Keratinocyte (primary cell): ENCODE measurements at regions not wholly inside any gene's neighbourhood (a gene's known extent, or its start where the extent isn't known, plus 50 kb on each side); places are given as distances from the start of the nearest gene placed in this dataset.

Experiments used
- DNase-seq: peaks from one replicate; pipeline ENCODE4 v3.0.0-alpha.2; 2011; ENCODE audit warnings: low read depth, missing footprints, low spot score
- FAIRE-seq: peaks from 2 replicates; lab custom pipeline; 2011; peaks lifted over from hg19 to GRCh38; lab: Jason Lieb, UNC
- H2AFZ ChIP-seq: 2 replicates; pipeline ENCODE4 v1.6.0; 2012; ENCODE audit warnings: low read length, control low read depth, inconsistent platforms; ENCODE audit not compliant: control insufficient read depth
- H3K27ac ChIP-seq: 2 replicates; pipeline ENCODE4 v1.5.1; 2011; ENCODE audit warnings: low read length; ENCODE audit not compliant: control insufficient read depth, insufficient read depth
- H3K27me3 ChIP-seq: 3 replicates; pipeline ENCODE4 v1.6.0; 2011; ENCODE audit warnings: low read length; ENCODE audit not compliant: control insufficient read depth, insufficient read depth; ENCODE audit errors: extremely low read depth
- H3K36me3 ChIP-seq, 2 experiments: 2 replicates in 1 of 2; 3 replicates in 1 of 2; pipeline ENCODE4 v1.5.1; 2011; ENCODE audit warnings: low read length in 2 of 2, mild to moderate bottlenecking in 1 of 2; ENCODE audit not compliant: control insufficient read depth in 2 of 2, insufficient read depth in 2 of 2; ENCODE audit errors: extremely low read depth in 1 of 2
- H3K4me1 ChIP-seq: 3 replicates; pipeline ENCODE4 v1.5.1; 2011; ENCODE audit warnings: low read length; ENCODE audit not compliant: control insufficient read depth, insufficient read depth; ENCODE audit errors: extremely low read depth
- H3K4me2 ChIP-seq: 3 replicates; pipeline ENCODE4 v1.6.0; 2011; ENCODE audit warnings: low read depth, low read length; ENCODE audit not compliant: control insufficient read depth, insufficient read depth; ENCODE audit errors: extremely low read depth
- H3K4me3 ChIP-seq, 3 experiments: fragments of 200-600 bp in 1 of 3; sonication (generic) in 1 of 3; 2 replicates in 2 of 3; 3 replicates in 1 of 3; pipeline ENCODE4 v1.5.1; 2011 to 2016; ENCODE audit warnings: low read length in 3 of 3, mild to moderate bottlenecking in 3 of 3, control low read depth in 2 of 3, inconsistent platforms in 1 of 3, low read depth in 1 of 3, mixed read lengths in 1 of 3, mixed run types in 1 of 3, moderate library complexity in 1 of 3; ENCODE audit not compliant: control insufficient read depth in 2 of 3, insufficient read depth in 2 of 3; ENCODE audit errors: extremely low read depth in 1 of 3
- H3K79me2 ChIP-seq: 2 replicates; pipeline ENCODE4 v1.6.0; 2012; ENCODE audit warnings: low read length; ENCODE audit not compliant: control insufficient read depth, insufficient read depth
- H3K9ac ChIP-seq: 3 replicates; pipeline ENCODE4 v1.6.0; 2011; ENCODE audit warnings: low read length; ENCODE audit not compliant: control insufficient read depth, insufficient read depth; ENCODE audit errors: extremely low read depth
- H3K9me1 ChIP-seq: 3 replicates; pipeline ENCODE4 v1.6.0; 2011; ENCODE audit warnings: low read length; ENCODE audit not compliant: control insufficient read depth, insufficient read depth; ENCODE audit errors: extremely low read depth
- H3K9me3 ChIP-seq: 2 replicates; pipeline ENCODE4 v1.5.1; 2012; ENCODE audit warnings: low read depth, low read length; ENCODE audit not compliant: control insufficient read depth
- H4K20me1 ChIP-seq: 3 replicates; pipeline ENCODE4 v1.6.0; 2011; ENCODE audit warnings: low read length; ENCODE audit not compliant: control insufficient read depth, insufficient read depth; ENCODE audit errors: extremely low read depth
- CTCF ChIP-seq, 3 experiments: IDR thresholded peaks in 1 of 3; conservative IDR thresholded peaks in 1 of 3; optimal IDR thresholded peaks in 1 of 3; 2 replicates in 2 of 3; 3 replicates in 1 of 3; pipeline versions ENCODE3 to v1.5.1; 2011; ENCODE audit warnings: low read length in 3 of 3, mild to moderate bottlenecking in 3 of 3, moderate library complexity in 2 of 3, control low read depth in 1 of 3, inconsistent platforms in 1 of 3; ENCODE audit not compliant: insufficient read depth in 2 of 3; ENCODE audit errors: extremely low read depth in 1 of 3
- EZH2 ChIP-seq: IDR thresholded peaks from one replicate; pipeline ENCODE4 v1.6.1; 2012; ENCODE audit warnings: inconsistent platforms, mild to moderate bottlenecking, low read length, moderate library complexity
- dilution Hi-C: fragments of 300-500 bp; cut with MboI; formaldehyde crosslinking; loops from one replicate; pipeline ENCODE4 v1.7.0; 2020; ENCODE audit warnings: low sequenced_read_pairs; ENCODE audit not compliant: extremely low pct_ligation_motif_present

GRCh38 chr1:194369060-194369459 is 1182.6 kb upstream of the B3GALT2 start:
- no peaks in the 10 kb centered on the region for H3K9me3 ChIP-seq
- no peaks in the 10 kb centered on the region for H3K79me2 ChIP-seq
- peaks cover 2% of the 10 kb centered on the region for H3K4me1 ChIP-seq
- H4K20me1 ChIP-seq: no peaks in the 10 kb centered on the region
- H3K36me3 ChIP-seq: no peaks in the 10 kb centered on the region
- H3K4me2 ChIP-seq: no peak overlapping the region
- H3K27ac ChIP-seq: no peak overlapping the region
- no peaks in the 10 kb centered on the region for H3K9me1 ChIP-seq
- no peak overlapping the region for H2AFZ ChIP-seq
- TF ChIP-seq CTCF (optimal IDR thresholded peaks at IDR 0.05 in 1 of 3, IDR thresholded peaks at IDR 0.05 in 1 of 3, conservative IDR thresholded peaks at IDR 0.05 in 1 of 3; ENCODE audit: extremely low read depth in 1 of 3, insufficient read depth in 2 of 3, low read length in 3 of 3) (no peak), EZH2 (no peak)
- no peak for FAIRE-seq
- no peak overlapping the region for H3K4me3 ChIP-seq
- no peaks in the 10 kb centered on the region for H3K27me3 ChIP-seq
- H3K9ac ChIP-seq: no peak overlapping the region
- DNase-seq: no peak
- dilution Hi-C loops: no loop called here

GRCh38 chr1:194367121-194367520 is 1180.7 kb upstream of the B3GALT2 start:
- TF ChIP-seq EZH2 (no peak), CTCF (optimal IDR thresholded peaks at IDR 0.05 in 1 of 3, IDR thresholded peaks at IDR 0.05 in 1 of 3, conservative IDR thresholded peaks at IDR 0.05 in 1 of 3; ENCODE audit: extremely low read depth in 1 of 3, insufficient read depth in 2 of 3, low read length in 3 of 3) (no peak)
- Histone ChIP-seq H3K9me3 (no peaks in the 10 kb centered on the region), H3K4me1 (peaks cover 2% of the 10 kb centered on the region), H3K27ac (no peak overlapping the region), H3K79me2 (no peaks in the 10 kb centered on the region), H4K20me1 (no peaks in the 10 kb centered on the region), H3K9me1 (no peaks in the 10 kb centered on the region), H3K27me3 (no peaks in the 10 kb centered on the region), H3K36me3 (no peaks in the 10 kb centered on the region), H2AFZ (no peak overlapping the region), H3K4me2 (no peak overlapping the region), H3K4me3 (no peak overlapping the region), H3K9ac (no peak overlapping the region)
- DNase-seq (no peak), FAIRE-seq (peak; percentile 58)
- dilution Hi-C loops: no loop called here
